SH-SY5Y (cell line): ENCODE measurements at regions not wholly inside any gene's neighbourhood (a gene's known extent, or its start where the extent isn't known, plus 50 kb on each side); places are given as distances from the start of the nearest gene placed in this dataset.

Experiments used
- GATA2 ChIP-seq: IDR thresholded peaks from 2 replicates; pipeline ENCODE4 v1.6.1; 2011; ENCODE audit warnings: mild to moderate bottlenecking, low read depth, low read length
- GATA3 ChIP-seq: IDR thresholded peaks from 2 replicates; pipeline ENCODE4 v1.6.1; 2011; ENCODE audit warnings: low read depth, mild to moderate bottlenecking, low read length, moderate library complexity

DNA sequence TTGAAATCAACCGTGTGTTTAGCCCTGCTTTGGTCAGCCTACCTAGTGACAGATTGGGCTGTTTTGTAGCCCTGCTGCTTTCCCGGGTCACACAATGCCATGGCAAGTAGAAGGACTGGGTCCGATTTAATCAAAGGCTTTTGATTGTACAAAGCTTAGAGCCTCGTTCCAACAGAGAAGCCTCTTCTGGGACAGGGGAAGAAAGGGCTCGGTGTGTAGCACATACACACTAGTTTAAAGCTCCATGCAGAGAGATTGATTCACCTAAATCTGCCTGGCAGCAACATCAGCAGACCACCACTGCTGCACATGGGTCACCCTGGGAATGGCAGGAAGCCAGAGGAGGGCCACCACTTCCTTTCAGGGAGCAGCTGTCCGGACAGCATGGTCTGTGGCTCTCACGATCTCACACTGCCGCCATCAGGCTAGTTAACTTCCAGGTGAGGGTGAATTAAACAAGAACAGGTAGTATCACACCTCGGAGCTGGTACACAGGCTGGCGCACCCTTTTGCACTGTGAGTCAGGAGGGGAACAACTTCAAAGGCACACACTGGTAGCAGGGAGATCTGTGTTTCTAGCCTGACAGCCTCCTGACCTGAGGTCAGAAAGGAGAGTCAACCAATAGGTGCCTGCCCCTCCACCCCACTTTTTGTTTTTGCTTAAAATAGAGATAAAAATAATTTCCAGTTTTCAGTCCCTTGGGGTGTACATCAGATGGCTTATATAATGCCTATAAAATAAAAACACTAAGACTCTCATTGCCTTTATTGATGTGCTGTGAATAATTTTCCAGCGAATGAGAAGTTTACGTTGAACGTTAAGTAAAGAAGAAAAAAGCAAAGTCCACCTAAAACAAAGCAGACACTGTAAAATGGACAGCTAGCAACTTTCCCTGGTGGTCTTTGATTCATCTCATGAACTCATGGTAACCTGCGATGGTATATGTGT is 108.5 kb downstream of the CDCA7 start:
- no peak for TF ChIP-seq GATA3
- no peak for TF ChIP-seq GATA2
